Pons (tissue), 1 donor: ENCODE measurements at regions not wholly inside any gene's neighbourhood (a gene's known extent, or its start where the extent isn't known, plus 50 kb on each side); places are given as distances from the start of the nearest gene placed in this dataset.
A peak's percentile ranks its signal among the peaks of the same experiment; 100 is the strongest.
"Not testable (repeated sequence)": the region's sequence is repeated elsewhere in the genome, so short reads cannot be mapped to it uniquely, and the experiment has no call there.

Experiments used
- DNase-seq: peaks from one replicate; pipeline ENCODE4 v3.0.0-alpha.2; 2016; ENCODE audit warnings: low spot score

- DNase-seq, result no peak
Observed at GRCh38 chrX:101823236-101823635, 108.6 kb downstream of the ZMAT1 start.

DNA sequence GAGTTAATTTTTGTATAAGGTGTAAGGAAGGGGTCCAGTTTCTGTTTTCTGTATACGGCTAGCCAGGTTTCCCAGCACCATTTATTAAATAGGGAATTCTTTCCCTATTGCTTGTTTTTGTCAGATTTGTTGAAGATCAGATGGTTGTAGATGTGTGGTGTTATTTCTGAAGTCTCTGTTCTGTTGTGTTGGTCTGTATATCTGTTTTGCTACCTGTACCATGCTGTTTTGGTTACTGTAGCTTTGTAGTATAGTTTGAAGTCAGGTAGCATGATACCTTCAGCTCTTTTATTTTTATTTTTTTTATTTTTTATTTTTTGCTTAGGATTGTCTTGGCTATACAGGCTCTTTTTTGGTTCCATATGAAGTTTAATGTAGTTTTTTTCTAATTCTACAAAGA lies 114.1 kb downstream of the ZMAT1 start:
- DNase-seq, result not testable (repeated sequence)

DNA sequence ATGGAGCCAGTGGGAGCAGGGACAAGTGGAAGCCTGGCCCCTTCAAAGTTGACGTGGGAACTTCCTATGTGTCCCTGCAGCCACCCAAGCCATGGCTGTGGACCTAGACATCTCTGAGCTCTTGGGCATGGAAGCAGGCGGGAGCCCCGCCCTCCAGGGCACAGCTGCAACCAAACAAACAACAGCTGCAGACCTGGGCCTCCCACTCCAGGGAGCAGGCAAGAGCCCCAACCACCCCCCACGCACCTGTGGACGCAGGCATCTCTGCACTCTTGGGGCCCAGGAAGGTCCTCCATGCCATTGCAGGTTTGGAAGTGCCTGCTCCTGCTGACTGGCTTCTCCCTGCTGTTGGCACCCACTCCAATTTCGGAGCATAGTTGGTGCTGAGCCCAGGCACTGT lies 118.6 kb downstream of the ZMAT1 start:
- no peak for DNase-seq

- peak; percentile 17 for DNase-seq
Observed at GRCh38 chrX:101803451-101803850, 128.4 kb downstream of the ZMAT1 start.

GRCh38 chrX:101799387-101799786 lies 132.4 kb downstream of the ZMAT1 start:
- DNase-seq, result peak; percentile 93

GRCh38 chrX:101787934-101788333 lies 128.3 kb upstream of the ARMCX2 start:
- no peak for DNase-seq

DNA sequence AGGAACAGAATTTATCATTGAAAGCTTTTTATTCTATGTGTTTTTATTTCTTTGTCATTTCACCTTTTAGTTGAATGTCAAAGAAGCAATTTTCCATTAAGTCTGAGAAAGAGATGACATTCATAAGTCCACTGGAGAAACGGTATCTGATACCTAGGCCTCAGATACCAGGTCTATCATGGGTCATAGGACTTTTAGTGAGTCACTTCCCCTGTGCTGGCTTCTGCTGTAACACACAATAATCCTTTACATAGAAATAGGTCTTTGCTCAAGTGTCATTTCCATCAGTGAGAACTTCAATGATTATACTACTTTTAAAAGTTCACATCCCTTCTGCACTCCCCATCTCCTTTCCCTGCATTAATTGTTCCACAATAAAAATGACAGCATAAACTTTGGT lies 125.5 kb upstream of the ARMCX2 start:
- no peak for DNase-seq

- not testable (repeated sequence) for DNase-seq
Observed at GRCh38 chrX:101780421-101780820, 120.8 kb upstream of the ARMCX2 start.

GRCh38 chrX:101774340-101774739 lies 114.7 kb upstream of the ARMCX2 start:
- DNase-seq, result no peak

DNA sequence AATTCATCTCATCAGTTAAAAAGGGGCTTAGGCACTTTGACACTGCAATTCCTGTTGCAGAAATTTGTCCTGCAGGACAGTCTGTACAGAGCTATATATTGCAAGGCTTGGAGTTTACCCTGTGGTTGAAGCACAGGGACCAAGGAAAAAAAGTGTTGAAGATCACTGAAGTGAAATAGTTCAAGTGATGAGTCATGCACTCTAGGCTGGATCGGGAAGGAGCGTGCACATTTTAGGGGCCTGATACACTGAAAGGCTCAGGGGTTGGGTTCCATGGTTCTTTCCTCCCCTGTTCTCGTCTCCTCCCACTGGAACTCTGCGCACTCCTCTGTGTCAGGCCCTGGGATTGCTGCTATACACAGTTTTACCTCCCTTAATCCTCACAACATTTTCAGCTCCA lies 104.9 kb upstream of the ARMCX2 start:
- DNase-seq, result no peak

- peak; percentile 34 for DNase-seq
Observed at GRCh38 chrX:101759000-101759399, 99.3 kb upstream of the ARMCX2 start.

DNA sequence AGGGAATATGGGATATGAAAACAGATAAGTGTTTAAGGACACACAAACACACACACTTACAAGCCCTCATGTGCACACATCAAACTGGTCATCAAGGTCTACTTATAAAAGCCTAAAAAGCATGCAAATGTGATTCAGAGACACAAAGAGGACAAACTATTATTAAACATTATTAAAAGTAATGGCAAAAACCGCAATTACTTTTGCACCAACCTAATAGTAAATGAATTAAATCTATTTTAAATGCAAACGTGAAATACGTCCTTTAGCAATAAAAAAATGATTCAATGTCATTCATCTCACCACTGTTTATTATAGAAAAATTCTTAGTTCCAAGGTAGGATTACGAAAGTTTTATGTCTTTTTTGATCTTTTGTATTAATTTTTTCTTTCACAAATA lies 91.1 kb upstream of the ARMCX2 start:
- no peak for DNase-seq

DNA sequence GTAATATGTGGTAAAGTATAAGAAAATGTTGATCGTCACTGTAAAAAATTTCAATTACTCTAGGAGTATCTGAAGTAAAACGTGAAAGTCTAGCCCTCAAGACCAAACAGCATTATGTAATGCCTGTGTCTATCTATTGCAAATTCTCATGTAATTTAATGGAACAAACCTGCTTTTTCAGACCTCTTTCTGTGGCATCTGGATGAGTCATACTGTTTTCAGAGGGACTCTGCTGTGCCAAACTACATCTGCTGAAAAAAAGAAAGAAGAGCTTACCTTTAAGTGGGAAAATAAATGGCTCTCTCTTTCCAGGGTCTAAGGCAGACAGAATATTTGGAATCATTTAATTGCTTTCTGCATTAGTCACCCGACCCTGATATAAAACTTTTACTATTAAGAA lies 89.8 kb upstream of the ARMCX2 start:
- no peak for DNase-seq

- DNase-seq, result no peak
Observed at GRCh38 chrX:101745046-101745445, 85.4 kb upstream of the ARMCX2 start.

DNA sequence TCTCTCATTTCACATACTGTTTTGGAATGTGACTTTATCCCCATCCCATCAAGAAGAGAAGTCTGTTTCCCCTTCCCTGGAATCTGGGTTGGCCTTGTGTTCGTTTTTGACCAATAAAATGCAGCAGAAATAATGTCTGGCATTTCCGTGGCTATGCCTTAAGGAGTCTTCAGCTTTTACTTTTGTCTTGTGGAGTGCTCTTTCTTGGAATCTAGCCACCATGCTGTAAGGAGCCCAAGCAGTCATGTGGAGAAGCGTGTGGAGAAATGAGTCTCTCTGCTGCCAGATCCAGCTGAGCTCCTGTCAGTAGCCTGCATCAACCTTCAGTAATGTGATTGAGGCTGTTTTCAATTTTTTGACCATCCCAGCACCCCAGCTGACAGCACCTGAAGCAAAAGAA lies 84.4 kb upstream of the ARMCX2 start:
- no peak for DNase-seq

- DNase-seq, result no peak
Observed at GRCh38 chrX:101740642-101741041, 81.0 kb upstream of the ARMCX2 start.

DNA sequence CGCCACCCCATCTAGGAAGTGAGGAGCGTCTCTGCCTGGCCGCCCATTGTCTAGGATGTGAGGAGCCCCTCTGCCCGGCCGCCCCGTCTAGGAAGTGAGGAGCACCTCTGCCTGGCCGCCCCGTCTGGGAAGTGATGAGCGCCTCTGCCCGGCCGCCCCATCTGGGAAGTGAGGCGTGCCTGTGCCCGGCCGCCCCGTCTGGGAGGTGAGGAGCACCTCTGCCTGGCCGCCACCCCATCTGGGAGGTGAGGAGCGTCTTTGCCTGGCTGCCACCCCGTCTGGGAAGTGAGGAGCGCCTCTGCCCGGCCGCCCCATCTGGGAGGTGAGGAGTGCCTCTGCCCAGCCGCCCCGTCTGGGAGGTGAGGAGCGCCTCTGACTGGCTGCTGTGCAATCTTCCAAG lies 79.2 kb upstream of the ARMCX2 start:
- DNase-seq, result not testable (repeated sequence)

DNA sequence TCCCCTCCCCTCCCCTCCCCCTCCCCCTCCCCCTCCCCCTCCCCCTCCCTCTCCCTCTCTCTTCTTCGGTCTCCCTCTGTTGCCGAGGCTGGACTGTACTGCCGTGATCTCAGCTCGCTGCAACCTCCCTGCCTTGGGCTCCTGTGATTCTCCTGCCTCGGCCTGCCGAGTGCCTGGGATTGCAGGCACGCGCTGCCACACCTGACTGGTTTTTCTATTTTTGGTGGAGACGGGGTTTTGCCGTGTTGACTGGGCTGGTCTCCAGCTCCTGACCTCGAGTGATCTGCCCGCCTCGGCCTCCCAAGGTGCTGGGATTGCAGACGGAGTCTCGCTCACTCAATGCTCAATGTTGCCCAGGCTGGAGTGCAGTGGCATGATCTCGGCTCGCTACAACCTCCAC lies 78.8 kb upstream of the ARMCX2 start:
- not testable (repeated sequence) for DNase-seq

DNA sequence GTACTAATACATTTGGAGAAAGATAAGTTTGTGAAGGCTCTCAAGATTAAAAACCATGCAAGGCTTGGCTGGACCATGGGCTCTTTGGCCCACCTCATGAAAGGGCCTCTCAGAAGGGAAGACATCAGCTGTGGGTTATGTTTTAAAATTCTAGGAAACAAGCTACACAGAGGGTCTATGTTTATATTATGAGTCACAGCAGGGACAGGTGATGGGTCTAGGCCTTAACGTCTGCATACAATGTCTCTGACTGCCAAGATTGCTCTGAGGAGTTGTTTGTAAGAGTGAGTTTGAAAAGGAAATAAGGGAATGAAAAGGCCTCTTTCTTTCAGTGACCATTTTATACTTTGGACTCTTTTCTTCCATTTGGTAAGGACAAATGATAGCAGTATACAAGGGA lies 77.0 kb upstream of the ARMCX2 start:
- DNase-seq, result peak; percentile 6

- no peak for DNase-seq
Observed at GRCh38 chrX:101732870-101733269, 73.2 kb upstream of the ARMCX2 start.

GRCh38 chrX:101729986-101730385 lies 70.3 kb upstream of the ARMCX2 start:
- DNase-seq, result no peak
